ENCODE measurements at regions not wholly inside any gene's neighbourhood (a gene's known extent, or its start where the extent isn't known, plus 50 kb on each side); places are given as distances from the start of the nearest gene placed in this dataset.

GRCh38 chr7:35508623-35509400 is 186.1 kb downstream of the HERPUD2 start:
- no peak for TF ChIP-seq POLR2AphosphoS5 (IDR thresholded peaks at IDR 0.05; ENCODE audit: low read depth, low read length)
- no peak for TF ChIP-seq POLR2A (IDR thresholded peaks at IDR 0.05; ENCODE audit: low read depth, low read length)
- TF ChIP-seq SPI1 (IDR thresholded peaks at IDR 0.05; ENCODE audit: low read depth, low read length), result no peak
- no peak for TF ChIP-seq TAF1 (IDR thresholded peaks at IDR 0.05; ENCODE audit: low read depth, low read length)
- TF ChIP-seq PAX5 (IDR thresholded peaks at IDR 0.05; ENCODE audit: insufficient read depth, low read length, severe bottlenecking), result no peak
- no peak for TF ChIP-seq POU2F2 (IDR thresholded peaks at IDR 0.05; ENCODE audit: low read depth, low read length)

All from GM12891 (cell line).